Skeletal muscle tissue (tissue), 3 donors: ENCODE measurements at regions not wholly inside any gene's neighbourhood (a gene's known extent, or its start where the extent isn't known, plus 50 kb on each side); places are given as distances from the start of the nearest gene placed in this dataset.
"Not testable (repeated sequence)": the region's sequence is repeated elsewhere in the genome, so short reads cannot be mapped to it uniquely, and the experiment has no call there.

Source experiments
- H3K27ac ChIP-seq: one replicate; pipeline ENCODE4 v1.7.0; 2013; ENCODE audit warnings: mild to moderate bottlenecking, low read depth, low read length, inconsistent platforms
- H3K27me3 ChIP-seq, 3 donors: one replicate each; pipeline ENCODE4 v1.7.0; 2013; ENCODE audit warnings: low read length in 3 of 3; ENCODE audit not compliant: control insufficient read depth in 3 of 3, insufficient read depth in 3 of 3
- H3K36me3 ChIP-seq, 3 donors: one replicate each; pipeline ENCODE4 v1.7.0; 2013; ENCODE audit warnings: low read length in 3 of 3; ENCODE audit not compliant: control insufficient read depth in 3 of 3, insufficient read depth in 3 of 3
- H3K4me1 ChIP-seq, 3 donors: one replicate each; pipeline ENCODE4 v1.7.0; 2013; ENCODE audit warnings: low read length in 3 of 3, mild to moderate bottlenecking in 3 of 3; ENCODE audit not compliant: control insufficient read depth in 3 of 3, insufficient read depth in 3 of 3
- H3K4me3 ChIP-seq, 3 donors: one replicate each; pipeline ENCODE4 v1.7.0; 2013; ENCODE audit warnings: low read length in 3 of 3
- H3K9ac ChIP-seq, 3 donors: one replicate each; pipeline ENCODE4 v1.7.0; 2013; ENCODE audit warnings: low read length in 3 of 3, mild to moderate bottlenecking in 3 of 3, moderate library complexity in 2 of 3, low read depth in 1 of 3
- H3K9me3 ChIP-seq, 3 donors: one replicate each; pipeline ENCODE4 v1.7.0; 2013; ENCODE audit warnings: low read length in 3 of 3; ENCODE audit not compliant: control insufficient read depth in 3 of 3
- donor health status: Osteomylitis.

DNA sequence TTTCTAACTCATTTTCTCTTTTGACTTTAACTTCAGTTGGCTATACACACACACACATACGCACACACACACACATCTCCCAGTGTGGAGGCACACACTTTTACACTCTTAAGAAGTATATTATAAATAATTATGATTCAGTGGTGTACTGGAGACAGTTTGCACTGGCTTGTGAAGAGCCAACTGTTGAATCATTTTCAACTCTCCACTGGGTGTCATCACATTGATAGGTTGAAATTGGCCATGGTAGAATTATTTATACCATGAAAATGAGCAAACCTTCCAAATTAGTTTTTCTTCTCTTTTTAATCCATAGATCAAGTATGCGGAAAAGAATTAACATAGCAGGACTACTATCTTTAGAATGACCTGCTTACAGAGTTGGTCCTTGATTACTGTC, 407.1 kb downstream of the BMP2 start:
- no peak overlapping the region for H3K4me3 ChIP-seq

DNA sequence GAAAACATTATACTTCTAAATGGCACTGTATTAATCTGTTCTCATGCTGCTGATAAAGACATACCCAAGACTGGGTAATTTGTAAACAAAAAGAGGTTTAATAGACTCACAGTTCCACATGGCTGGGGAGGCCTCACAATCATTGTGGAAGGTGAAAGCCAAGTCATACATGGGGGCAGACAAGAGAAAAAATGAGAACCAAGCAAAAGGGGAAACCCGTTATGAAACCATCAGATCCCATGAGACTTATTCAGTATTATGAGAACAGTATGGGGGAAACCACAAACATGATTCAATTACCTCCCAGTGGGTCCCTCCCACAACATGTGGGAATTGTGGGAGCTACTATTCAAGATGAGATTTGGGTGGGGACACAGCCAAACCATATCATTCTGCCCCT, 408.3 kb downstream of the BMP2 start:
- not testable (repeated sequence) for H3K4me3 ChIP-seq, H3K27me3 ChIP-seq, H3K9me3 ChIP-seq, H3K9ac ChIP-seq, H3K4me1 ChIP-seq, H3K27ac ChIP-seq, H3K36me3 ChIP-seq

More for the DNA sequence above, 407.1 kb downstream of the BMP2 start:
- Histone ChIP-seq H3K36me3 (no peaks in the 10 kb centered on the region), H3K4me1 (no peaks in the 10 kb centered on the region), H3K27ac (no peak overlapping the region), H3K9ac (no peak overlapping the region), H3K9me3 (no peaks in the 10 kb centered on the region), H3K27me3 (no peaks in the 10 kb centered on the region)

DNA sequence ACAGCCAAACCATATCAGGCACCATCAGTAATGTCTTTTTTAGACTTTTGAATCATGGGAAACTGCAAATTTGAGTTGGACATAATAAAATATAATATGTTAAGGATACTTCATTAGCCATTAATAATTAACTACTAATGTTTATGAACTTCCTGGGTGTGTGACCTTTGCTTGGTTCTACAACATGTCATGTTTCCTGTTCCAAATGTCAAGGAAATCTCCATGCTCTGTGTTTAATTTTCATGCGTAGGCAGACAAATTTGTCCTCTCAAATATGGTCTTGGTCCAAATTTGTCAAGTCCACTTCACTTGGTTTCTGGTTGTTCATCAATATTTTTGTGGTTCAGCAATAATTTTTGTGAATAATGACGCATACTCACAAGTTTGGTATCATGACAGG, 410.5 kb downstream of the BMP2 start:
- no peak overlapping the region for H3K4me3 ChIP-seq
- no peaks in the 10 kb centered on the region for H3K36me3 ChIP-seq
- no peak overlapping the region for H3K27ac ChIP-seq
- peaks cover 0 to 1% (median 0%) of the 10 kb centered on the region in 3 donors for H3K9me3 ChIP-seq
- H3K9ac ChIP-seq, result no peak overlapping the region
- no peaks in the 10 kb centered on the region for H3K27me3 ChIP-seq
- H3K4me1 ChIP-seq, result no peaks in the 10 kb centered on the region

DNA sequence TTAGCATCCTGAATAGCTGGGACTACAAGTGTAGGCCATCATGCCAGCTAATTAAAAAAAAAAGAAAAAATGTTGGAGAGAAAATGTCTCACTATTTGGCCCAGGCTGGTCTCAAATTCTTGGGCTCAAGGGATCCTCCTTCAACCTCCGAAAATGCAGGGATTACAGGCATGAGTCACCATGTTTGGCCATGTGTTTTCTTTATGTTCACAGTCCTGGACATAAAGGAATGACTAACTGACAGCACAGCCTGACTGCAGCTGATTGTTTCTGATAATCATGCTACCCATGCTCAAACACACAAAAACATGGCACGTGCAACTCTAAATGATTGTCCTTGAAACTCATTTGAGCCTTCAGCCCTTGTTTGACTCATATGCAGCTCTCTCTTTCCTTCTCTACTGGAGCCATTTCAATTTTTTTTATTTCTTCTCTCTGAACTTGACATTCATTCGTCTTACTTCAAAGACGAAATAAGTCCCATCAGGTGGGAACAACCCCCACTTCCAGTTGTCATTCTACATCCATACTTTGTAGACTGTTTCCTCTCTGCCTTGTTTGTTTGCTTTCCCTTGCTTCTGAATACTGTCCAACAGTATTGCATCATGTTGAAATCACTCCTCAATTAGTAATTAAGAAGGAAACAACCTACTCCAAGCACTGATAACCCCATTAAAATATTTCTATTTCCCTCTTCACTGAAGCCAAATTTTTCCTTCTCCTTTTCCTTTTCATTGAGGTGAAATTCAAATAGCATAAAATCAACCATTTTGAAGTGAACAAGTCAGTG, 413.0 kb downstream of the BMP2 start:
- no peaks in the 10 kb centered on the region for H3K27me3 ChIP-seq
- no peaks in the 10 kb centered on the region for H3K4me1 ChIP-seq
- peaks cover 0 to 1% (median 0%) of the 10 kb centered on the region in 3 donors for H3K9me3 ChIP-seq
- H3K9ac ChIP-seq, result no peak overlapping the region
- no peaks in the 10 kb centered on the region for H3K36me3 ChIP-seq
- no peak overlapping the region for H3K4me3 ChIP-seq
- H3K27ac ChIP-seq, result no peak overlapping the region

DNA sequence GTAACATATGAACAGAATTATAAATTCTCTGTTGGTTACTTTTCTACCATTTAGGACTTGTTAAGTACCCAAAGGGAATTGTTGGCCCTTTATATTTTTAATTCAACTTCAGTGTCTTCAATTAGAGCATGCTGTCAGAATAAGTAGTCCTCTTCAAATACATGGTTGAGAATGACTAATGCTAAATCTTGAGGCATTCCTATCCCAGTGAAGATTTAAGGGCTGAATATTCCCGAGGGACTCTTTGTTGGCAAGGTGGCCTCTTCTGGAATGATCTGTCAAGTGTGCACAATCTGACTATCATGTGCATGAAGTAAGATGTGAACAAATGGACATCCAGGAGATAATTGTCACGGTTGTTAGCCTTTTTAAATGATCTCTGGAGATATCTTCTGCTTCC, 421.7 kb downstream of the BMP2 start:
- H3K27ac ChIP-seq, result no peak overlapping the region
- no peaks in the 10 kb centered on the region for H3K27me3 ChIP-seq
- no peaks in the 10 kb centered on the region for H3K36me3 ChIP-seq
- no peak overlapping the region for H3K4me3 ChIP-seq
- no peak overlapping the region for H3K9ac ChIP-seq
- no peaks in the 10 kb centered on the region for H3K9me3 ChIP-seq
- no peaks in the 10 kb centered on the region for H3K4me1 ChIP-seq

DNA sequence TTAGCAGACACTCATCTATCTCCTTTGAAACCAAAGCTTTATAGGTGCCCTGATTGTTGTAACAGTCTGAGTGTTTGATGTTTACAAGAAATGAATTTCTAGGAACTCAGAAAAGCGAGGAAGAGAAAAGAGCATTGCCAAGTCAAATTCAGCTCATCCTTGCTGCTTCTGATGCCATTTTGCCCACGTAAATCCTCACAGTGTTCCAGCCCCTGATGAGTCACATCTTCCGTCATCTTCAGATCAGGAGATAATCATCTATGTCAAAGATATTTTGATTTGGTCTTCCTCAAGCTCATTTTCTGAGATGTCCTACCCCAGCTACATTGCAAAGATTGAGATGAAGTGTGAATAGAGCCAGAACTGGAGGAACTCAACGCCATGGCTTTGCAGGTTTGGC, 426.2 kb downstream of the BMP2 start:
- Histone ChIP-seq H3K36me3 (no peaks in the 10 kb centered on the region), H3K9ac (no peak overlapping the region), H3K9me3 (no peaks in the 10 kb centered on the region), H3K4me1 (no peaks in the 10 kb centered on the region), H3K4me3 (no peak overlapping the region), H3K27me3 (no peaks in the 10 kb centered on the region), H3K27ac (no peak overlapping the region)

DNA sequence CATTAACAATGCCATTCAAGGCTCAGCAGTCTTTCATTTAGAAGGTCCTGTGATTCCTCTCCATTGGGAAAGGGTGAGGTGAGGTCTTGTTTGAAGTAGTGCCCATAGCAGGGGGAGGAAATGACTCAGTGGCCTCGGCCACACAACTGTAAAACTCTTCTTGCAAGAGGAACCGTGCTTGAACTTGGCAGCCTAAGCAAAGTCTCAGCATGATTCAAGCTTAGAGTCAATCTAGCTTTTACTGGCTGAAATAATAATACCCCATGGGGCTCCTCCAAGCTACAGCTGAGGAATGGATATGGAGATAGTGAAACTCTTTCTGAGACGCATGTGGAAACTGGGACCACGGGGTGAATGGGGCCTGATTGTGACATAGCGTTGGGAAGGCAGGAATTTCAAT, 428.2 kb downstream of the BMP2 start:
- H3K4me3 ChIP-seq, result no peak overlapping the region
- H3K9ac ChIP-seq, result no peak overlapping the region
- H3K4me1 ChIP-seq, result no peaks in the 10 kb centered on the region
- no peaks in the 10 kb centered on the region for H3K9me3 ChIP-seq
- H3K36me3 ChIP-seq, result no peaks in the 10 kb centered on the region
- H3K27me3 ChIP-seq, result no peaks in the 10 kb centered on the region
- no peak overlapping the region for H3K27ac ChIP-seq

DNA sequence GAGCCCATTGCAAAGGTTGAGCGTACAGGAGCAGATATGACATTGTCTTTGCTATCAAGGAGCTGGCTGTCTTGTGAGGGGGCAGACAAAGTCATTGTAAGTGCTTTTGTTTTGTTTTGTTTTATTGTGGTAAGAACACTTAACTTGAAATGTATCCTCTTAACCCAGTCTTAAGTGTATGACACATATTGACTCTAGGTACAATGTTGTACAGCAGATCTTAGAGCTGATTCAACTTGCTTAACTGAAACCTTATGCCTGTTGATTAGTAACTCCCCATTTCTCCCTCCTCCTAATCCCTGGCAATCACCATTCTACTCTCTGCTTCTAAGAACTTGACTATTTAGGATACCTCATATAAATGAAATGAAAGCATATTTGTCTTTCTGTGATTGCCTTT, 429.0 kb downstream of the BMP2 start:
- no peaks in the 10 kb centered on the region for H3K27me3 ChIP-seq
- no peaks in the 10 kb centered on the region for H3K36me3 ChIP-seq
- no peak overlapping the region for H3K4me3 ChIP-seq
- H3K9me3 ChIP-seq, result no peaks in the 10 kb centered on the region
- H3K4me1 ChIP-seq, result no peaks in the 10 kb centered on the region
- no peak overlapping the region for H3K27ac ChIP-seq
- no peak overlapping the region for H3K9ac ChIP-seq

DNA sequence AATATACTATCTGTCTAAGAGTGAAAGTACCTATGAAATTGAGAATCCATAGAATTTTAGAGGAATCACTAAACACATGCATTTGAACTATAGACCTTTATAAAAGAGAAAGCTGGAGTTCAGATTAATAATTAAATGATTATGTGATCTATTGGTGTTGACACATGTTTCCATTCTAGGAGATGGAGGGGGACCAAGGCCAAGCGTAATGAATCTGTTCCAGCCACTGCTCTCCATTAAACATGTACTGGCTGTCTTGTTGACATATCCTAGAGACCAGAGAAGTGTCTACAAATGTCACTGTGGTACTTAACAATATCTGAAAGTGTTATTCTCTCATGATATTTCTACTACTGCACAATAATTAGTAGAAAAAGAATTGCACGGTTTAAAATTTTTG, 432.4 kb downstream of the BMP2 start:
- Histone ChIP-seq H3K4me1 (no peaks in the 10 kb centered on the region), H3K9ac (no peak overlapping the region), H3K9me3 (no peaks in the 10 kb centered on the region), H3K4me3 (no peak overlapping the region), H3K36me3 (no peaks in the 10 kb centered on the region), H3K27ac (no peak overlapping the region), H3K27me3 (no peaks in the 10 kb centered on the region)

DNA sequence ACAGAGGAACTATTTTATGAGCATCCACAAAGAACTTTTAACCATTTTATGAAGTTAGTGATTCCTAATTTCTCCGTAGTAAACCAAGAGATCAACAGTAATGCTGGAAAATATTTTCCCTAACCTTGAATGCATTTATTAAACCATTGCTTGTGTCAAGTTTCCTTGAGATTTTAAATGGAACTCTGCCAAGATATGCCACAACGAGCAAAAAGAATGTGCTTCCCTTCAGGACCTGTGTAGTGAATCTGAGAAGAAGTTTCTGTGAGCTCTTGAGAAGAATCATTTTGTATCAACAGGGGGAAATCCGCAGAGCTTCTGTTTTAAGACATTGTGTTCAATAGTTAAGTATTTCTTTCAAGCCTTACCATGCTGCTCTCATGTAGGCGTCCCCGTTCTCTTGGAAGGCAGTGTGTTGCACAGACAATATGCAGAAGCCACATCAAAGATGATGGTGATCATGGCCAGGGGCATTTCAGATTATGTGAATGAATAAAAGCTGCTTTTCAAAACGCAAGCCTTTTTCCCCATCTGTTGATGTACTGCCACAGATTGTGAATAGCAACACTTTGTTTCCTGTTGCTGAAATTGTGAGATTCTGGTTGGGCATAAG, 439.8 kb downstream of the BMP2 start:
- Histone ChIP-seq H3K9me3 (no peaks in the 10 kb centered on the region), H3K9ac (no peak overlapping the region), H3K27ac (no peak overlapping the region), H3K4me3 (no peak overlapping the region), H3K36me3 (no peaks in the 10 kb centered on the region), H3K4me1 (peaks cover 0 to 2% (median 0%) of the 10 kb centered on the region in 3 donors), H3K27me3 (no peaks in the 10 kb centered on the region)
